ENCODE measurements at regions not wholly inside any gene's neighbourhood (a gene's known extent, or its start where the extent isn't known, plus 50 kb on each side); places are given as distances from the start of the nearest gene placed in this dataset.
"Not testable (repeated sequence)": the region's sequence is repeated elsewhere in the genome, so short reads cannot be mapped to it uniquely, and the experiment has no call there.

GRCh38 chr10:131839880-131840787, 60.7 kb upstream of the PPP2R2D start:
- not testable (repeated sequence) for TF ChIP-seq CTCF (IDR thresholded peaks at IDR 0.05); POLR2AphosphoS5 (IDR thresholded peaks at IDR 0.05); POLR2A (IDR thresholded peaks at IDR 0.05; ENCODE audit: low read depth)
